Stomach (tissue), 8 donors: ENCODE measurements at regions not wholly inside any gene's neighbourhood (a gene's known extent, or its start where the extent isn't known, plus 50 kb on each side); places are given as distances from the start of the nearest gene placed in this dataset.

Source experiments
- DNase-seq, 2 donors: peaks; one replicate each; pipeline versions ENCODE4 v3.0.0 to v3.0.0-alpha.2; 2013 to 2019
- H3K27ac ChIP-seq, 5 donors: fragments of 200-600 bp in 4 of 5; sonication (generic) in 4 of 5; one replicate each; pipeline ENCODE4 v1.5.1; 2013 to 2019; ENCODE audit warnings: mild to moderate bottlenecking in 1 of 5, moderate library complexity in 1 of 5
- H3K27me3 ChIP-seq, 3 donors: fragments of 200-600 bp; sonication (generic); one replicate each; pipeline ENCODE4 v1.5.1; 2017 to 2019; ENCODE audit warnings: mixed run types in 1 of 3
- H3K36me3 ChIP-seq, 4 donors: fragments of 200-600 bp; sonication (generic); 1 replicate in 3 of 4; 2 replicates in 1 of 4; pipeline ENCODE4 v1.5.1; 2016 to 2019
- H3K4me1 ChIP-seq, 4 donors: fragments of 200-600 bp; sonication (generic); one replicate each; pipeline ENCODE4 v1.5.1; 2016 to 2019
- H3K4me3 ChIP-seq, 4 donors: fragments of 200-600 bp; sonication (generic) in 3 of 4; one replicate each; pipeline ENCODE4 v1.5.1; 2016 to 2019; ENCODE audit warnings: mild to moderate bottlenecking in 1 of 4
- H3K9me3 ChIP-seq, 4 donors: fragments of 200-600 bp; sonication (generic); one replicate each; pipeline ENCODE4 v1.5.1; 2016 to 2019
- EP300 ChIP-seq: sonication (generic); formaldehyde crosslinking; IDR thresholded peaks from one replicate; pipeline ENCODE4 v1.6.1; 2017; ENCODE audit warnings: antibody characterized with exemption
- POLR2A ChIP-seq, 4 donors: fragments of 450-650 bp; IDR thresholded peaks; one replicate each; pipeline ENCODE4 v1.6.1; 2016; ENCODE audit warnings: antibody characterized with exemption in 4 of 4, control low read depth in 2 of 4, mild to moderate bottlenecking in 1 of 4, moderate library complexity in 1 of 4
- POLR2AphosphoS5 ChIP-seq, 3 donors: sonication (generic); formaldehyde crosslinking; IDR thresholded peaks; one replicate each; pipeline ENCODE4 v1.6.1; 2016; ENCODE audit warnings: antibody characterized with exemption in 3 of 3
- WGBS, 5 donors: extraction: QIAGEN DNeasy Blood & Tissue Kit in 3 of 5; methylation state at CpG; one replicate each; pipeline versions ENCODE4 v1.1.5 to v1.1.7; 2013 to 2018; 5-methylcytosine and 5-hydroxymethylcytosine counted together
- intact Hi-C: fragments of 100-400 bp; cut with DNase I; formaldehyde crosslinking; loops from one replicate; pipeline ENCODE4 v1.15.1; 2023; ENCODE audit warnings: low total_unique reads
- TF ChIP-seq, protein P1 (sequence below), 7 experiments: fragments of 450-650 bp in 4 of 7; fragments of 200-600 bp in 3 of 7; sonication (generic) in 3 of 7; IDR thresholded peaks; one replicate each; pipeline ENCODE4 v1.5.1; 2016 to 2019; ENCODE audit warnings: antibody characterized with exemption in 7 of 7, control low read depth in 2 of 7, mild to moderate bottlenecking in 1 of 7
- donor health status: healthy with polysubstance abuse.
- donor health status: Bipolar disorder and iron deficiency.
- donor health status: healthy.

DNA sequence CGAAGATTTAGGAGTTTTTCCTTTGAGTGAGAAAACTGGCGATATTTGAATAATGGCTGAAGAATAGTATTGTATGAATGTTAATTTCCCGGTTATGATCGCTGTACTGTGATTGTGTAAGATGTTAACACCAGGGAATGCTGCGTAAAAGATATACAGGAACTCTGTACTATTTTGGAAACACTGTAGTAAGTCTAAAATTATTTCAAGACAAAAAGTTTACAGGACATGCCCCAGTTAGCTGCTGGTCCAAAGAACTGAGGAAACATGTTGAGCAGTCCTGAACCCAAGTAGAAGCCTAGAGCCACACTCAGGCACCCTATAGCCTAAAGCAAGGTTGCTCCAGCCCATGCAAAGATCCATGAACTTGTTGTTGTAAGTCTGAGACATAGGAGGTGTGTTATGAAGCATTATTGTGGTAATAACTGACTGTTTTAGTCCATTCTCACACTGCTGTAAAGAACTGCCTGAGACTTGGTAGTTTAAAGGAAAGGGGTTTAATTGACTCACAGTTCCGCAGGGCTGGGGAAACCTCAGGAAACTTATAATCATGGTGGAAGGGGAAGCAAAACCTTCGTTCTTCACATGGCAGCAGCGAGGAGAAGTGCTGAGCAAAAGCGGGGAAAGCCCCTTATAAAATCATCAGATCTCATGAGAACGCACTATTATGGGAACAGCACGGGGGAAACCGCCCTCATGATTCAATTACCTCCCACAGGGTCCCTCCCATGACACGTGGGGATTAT lies 99.8 kb upstream of the RESF1 start:
- no peak overlapping the region for H3K4me3 ChIP-seq
- intact Hi-C loops = no loop called here
- WGBS, 5 donors = 77 to 87% (median 83%) methylated on average over 13 of the region's 13 CpGs
- TF ChIP-seq POLR2A (IDR thresholded peaks at IDR 0.05) (no peak), EP300 (no peak)
- TF ChIP-seq, protein P1, sequence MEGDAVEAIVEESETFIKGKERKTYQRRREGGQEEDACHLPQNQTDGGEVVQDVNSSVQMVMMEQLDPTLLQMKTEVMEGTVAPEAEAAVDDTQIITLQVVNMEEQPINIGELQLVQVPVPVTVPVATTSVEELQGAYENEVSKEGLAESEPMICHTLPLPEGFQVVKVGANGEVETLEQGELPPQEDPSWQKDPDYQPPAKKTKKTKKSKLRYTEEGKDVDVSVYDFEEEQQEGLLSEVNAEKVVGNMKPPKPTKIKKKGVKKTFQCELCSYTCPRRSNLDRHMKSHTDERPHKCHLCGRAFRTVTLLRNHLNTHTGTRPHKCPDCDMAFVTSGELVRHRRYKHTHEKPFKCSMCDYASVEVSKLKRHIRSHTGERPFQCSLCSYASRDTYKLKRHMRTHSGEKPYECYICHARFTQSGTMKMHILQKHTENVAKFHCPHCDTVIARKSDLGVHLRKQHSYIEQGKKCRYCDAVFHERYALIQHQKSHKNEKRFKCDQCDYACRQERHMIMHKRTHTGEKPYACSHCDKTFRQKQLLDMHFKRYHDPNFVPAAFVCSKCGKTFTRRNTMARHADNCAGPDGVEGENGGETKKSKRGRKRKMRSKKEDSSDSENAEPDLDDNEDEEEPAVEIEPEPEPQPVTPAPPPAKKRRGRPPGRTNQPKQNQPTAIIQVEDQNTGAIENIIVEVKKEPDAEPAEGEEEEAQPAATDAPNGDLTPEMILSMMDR (IDR thresholded peaks at IDR 0.05) = no peak
- no peaks in the 10 kb centered on the region for H3K36me3 ChIP-seq
- H3K9me3 ChIP-seq = no peaks in the 10 kb centered on the region
- H3K27me3 ChIP-seq = no peaks in the 10 kb centered on the region
- H3K27ac ChIP-seq = no peak overlapping the region
- H3K4me1 ChIP-seq = no peaks in the 10 kb centered on the region
- no peak for DNase-seq

DNA sequence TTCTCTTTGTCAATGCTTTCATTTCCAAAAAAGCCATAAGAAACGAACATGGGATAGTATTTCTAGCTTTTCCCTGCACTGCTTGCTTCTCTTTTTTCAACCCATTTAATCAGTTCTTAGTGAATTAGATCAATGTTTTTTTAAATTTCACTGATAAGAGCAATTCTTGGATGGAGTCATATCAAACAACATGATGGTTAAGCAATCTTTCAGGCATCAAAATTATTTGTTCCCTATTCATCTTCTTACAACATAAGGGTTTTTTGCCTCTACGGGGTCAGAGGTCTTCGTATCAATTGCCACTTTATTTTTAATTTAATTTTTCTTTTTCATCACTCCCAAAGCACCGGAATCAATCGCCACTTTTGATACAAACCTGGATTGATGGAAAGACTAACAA lies 103.8 kb upstream of the RESF1 start:
- Histone ChIP-seq H3K27me3 (no peaks in the 10 kb centered on the region), H3K4me1 (no peaks in the 10 kb centered on the region), H3K27ac (no peak overlapping the region), H3K9me3 (peaks cover 2 to 14% (median 8%) of the 10 kb centered on the region in 4 donors), H3K4me3 (no peak overlapping the region), H3K36me3 (no peaks in the 10 kb centered on the region)
- 83 to 88% (median 87%) methylated on average over 5 of the region's 5 CpGs for whole genome bisulfite sequencing, 5 donors
- no peak for TF ChIP-seq EP300
- no peak for TF ChIP-seq POLR2A (IDR thresholded peaks at IDR 0.05)
- TF ChIP-seq, protein P1 (IDR thresholded peaks at IDR 0.05) = no peak
- TF ChIP-seq POLR2AphosphoS5 (IDR thresholded peaks at IDR 0.05) = no peak
- intact Hi-C loops = no loop called here
- DNase-seq = no peak

GRCh38 chr12:31853977-31854376 lies 105.2 kb upstream of the RESF1 start:
- Histone ChIP-seq H3K4me1 (no peaks in the 10 kb centered on the region), H3K36me3 (no peaks in the 10 kb centered on the region), H3K9me3 (peaks cover 4 to 29% (median 18%) of the 10 kb centered on the region in 4 donors), H3K27me3 (no peaks in the 10 kb centered on the region), H3K27ac (peak overlapping the region in 1 of 5 donors; percentile 52), H3K4me3 (no peak overlapping the region)
- intact Hi-C loops = no loop called here
- DNase-seq = peak in 1 of 2 donors; percentile 23
- TF ChIP-seq POLR2A (IDR thresholded peaks at IDR 0.05) = no peak
- TF ChIP-seq, protein P1 (IDR thresholded peaks at IDR 0.05) = no peak

DNA sequence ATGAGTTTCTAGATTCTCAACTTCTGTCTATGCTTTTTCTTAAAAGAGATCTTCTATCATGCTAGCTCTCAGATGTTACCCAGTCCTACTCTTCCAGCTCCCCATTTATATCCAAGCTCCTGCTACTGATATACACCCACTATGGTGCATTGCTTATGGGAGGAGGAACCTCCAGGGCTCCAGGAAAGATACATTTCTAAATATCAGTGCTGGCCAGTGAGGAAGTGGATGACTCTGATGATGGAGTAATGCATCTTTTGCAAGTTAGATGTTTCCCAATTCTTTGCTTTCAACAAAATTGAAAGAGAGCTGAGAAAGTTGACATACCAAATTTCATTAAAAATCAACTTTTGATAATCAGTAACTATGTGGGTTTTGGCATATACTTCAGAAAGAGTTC lies 105.7 kb upstream of the RESF1 start:
- no peaks in the 10 kb centered on the region for H3K4me1 ChIP-seq

More for the DNA sequence above, 105.7 kb upstream of the RESF1 start:
- intact Hi-C loops = no loop called here
- Histone ChIP-seq H3K4me3 (no peak overlapping the region), H3K9me3 (peaks cover 8 to 33% (median 23%) of the 10 kb centered on the region in 4 donors), H3K27ac (peak overlapping the region in 1 of 5 donors; percentile 52), H3K27me3 (no peaks in the 10 kb centered on the region), H3K36me3 (no peaks in the 10 kb centered on the region)
- no peak for DNase-seq
- TF ChIP-seq EP300 (no peak), POLR2A (IDR thresholded peaks at IDR 0.05) (no peak), POLR2AphosphoS5 (IDR thresholded peaks at IDR 0.05) (no peak)
- TF ChIP-seq, protein P1 (IDR thresholded peaks at IDR 0.05) = no peak
